Heart left ventricle (tissue), 16 donors: ENCODE measurements at regions not wholly inside any gene's neighbourhood (a gene's known extent, or its start where the extent isn't known, plus 50 kb on each side); places are given as distances from the start of the nearest gene placed in this dataset.

Experiments
- ATAC-seq, 4 donors: fragments of 200-7000 bp; cut with Tn5 transposase; one replicate each; pipeline ENCODE4 v1.9.1; 2020 to 2022; ENCODE audit warnings: moderate library complexity in 4 of 4, mild to moderate bottlenecking in 3 of 4, moderate number of reproducible peaks in 1 of 4
- DNase-seq, 5 donors: peaks; one replicate each; pipeline ENCODE4 v3.0.0-alpha.2; 2020
- H3K27ac ChIP-seq, 12 donors: fragments of 200-600 bp; sonication (generic) in 4 of 12; one replicate each; pipeline versions ENCODE4 v1.5.0 to v1.8.0; 2016 to 2022; ENCODE audit warnings: mild to moderate bottlenecking in 2 of 12
- H3K27me3 ChIP-seq, 9 donors: fragments of 200-600 bp; sonication (generic) in 2 of 9; one replicate each; pipeline versions ENCODE4 v1.5.1 to v1.8.0; 2016 to 2022; ENCODE audit warnings: mild to moderate bottlenecking in 3 of 9
- H3K36me3 ChIP-seq, 9 donors: fragments of 200-600 bp; sonication (generic) in 2 of 9; one replicate each; pipeline versions ENCODE4 v1.5.0 to v1.8.0; 2018 to 2022; ENCODE audit warnings: mild to moderate bottlenecking in 2 of 9
- H3K4me1 ChIP-seq, 12 donors: fragments of 200-600 bp; sonication (generic) in 4 of 12; one replicate each; pipeline versions ENCODE4 v1.5.0 to v1.8.0; 2016 to 2022; ENCODE audit warnings: mild to moderate bottlenecking in 3 of 12
- H3K4me3 ChIP-seq, 12 donors: fragments of 200-600 bp; sonication (generic) in 4 of 12; one replicate each; pipeline versions ENCODE4 v1.5.0 to v1.8.0; 2017 to 2022; ENCODE audit warnings: mild to moderate bottlenecking in 9 of 12, moderate library complexity in 4 of 12
- H3K9me3 ChIP-seq, 12 donors: fragments of 200-600 bp; sonication (generic) in 4 of 12; one replicate each; pipeline versions ENCODE4 v1.5.0 to v1.8.0; 2016 to 2022; ENCODE audit warnings: mild to moderate bottlenecking in 1 of 12
- CTCF ChIP-seq, 12 donors: fragments of 200-600 bp; sonication (generic) in 4 of 12; IDR thresholded peaks; one replicate each; pipeline versions ENCODE4 v1.5.0 to v1.8.0; 2018 to 2022; ENCODE audit warnings: antibody characterized with exemption in 12 of 12, mild to moderate bottlenecking in 5 of 12
- POLR2A ChIP-seq, 2 donors: fragments of 450-650 bp; IDR thresholded peaks; one replicate each; pipeline ENCODE4 v1.6.1; 2017; ENCODE audit warnings: antibody characterized with exemption in 2 of 2, mild to moderate bottlenecking in 2 of 2, moderate library complexity in 2 of 2
- WGBS, 4 donors: extraction: QIAGEN DNeasy Blood & Tissue Kit in 2 of 4; methylation state at CpG; one replicate each; pipeline versions ENCODE4 v1.1.5 to v1.1.7; 2013 to 2018; 5-methylcytosine and 5-hydroxymethylcytosine counted together
- intact Hi-C, 10 donors: fragments of 100-400 bp; cut with DNase I; formaldehyde crosslinking; loops; one replicate each; pipeline versions ENCODE4 v1.11.1 to v1.14.2; 2022
- donor health status: ischemic (EF 13 %, LVEDD 7.1; RV severe dilation, severe dysfunction).
- donor health status: healthy with polysubstance abuse.
- donor health status: DM: no; HTN: yes; CAD: no.
- donor health status: DM: no; HTN: no; CAD: no.
- donor health status: ischemic (EF 25% LVEDD 6.9; RV normal size, moderate dysfunction).
- donor health status: ischemic (EF 25% LVEDD 5.7; RV mildly dilated, moderate dysfunction).
- donor health status: healthy.
- donor health status: DM: yes; HTN: yes; CAD: no.
- donor health status: ischemic (EF 35%, LVEDD 5.7; RV mildly dilated, moderate dysfunction).
- donor health status: nonischemic (EF 11% LVEDD 7.7; RV severe dilation, severe dysfunction).
- donor health status: DM: yes; HTN: yes; CAD: no.
- donor health status: PGD.
- donor health status: ischemic (EF 29% LVEDD 5.4; RV normal size, mild dysfunction).
- donor health status: nonischemic (EF 23%, LVEDD 6.1; RV moderate dilation, normal function).

GRCh38 chr6:4322846-4323309 lies 187.5 kb upstream of the ECI2 start:
- 85 to 92% (median 89%) methylated on average over 1 of the region's 1 CpG for WGBS, 4 donors
- peak in 2 of 4 donors; percentile 81 to 89 for ATAC-seq
- Histone ChIP-seq H3K36me3 (no peaks in the 10 kb centered on the region), H3K27me3 (no peaks in the 10 kb centered on the region), H3K27ac (no peak overlapping the region), H3K4me1 (peaks cover 0 to 45% (median 24%) of the 10 kb centered on the region in 12 donors), H3K9me3 (peaks cover 0 to 3% (median 0%) of the 10 kb centered on the region in 12 donors), H3K4me3 (no peak overlapping the region)
- TF ChIP-seq POLR2A (IDR thresholded peaks at IDR 0.05) (no peak), CTCF (IDR thresholded peaks at IDR 0.05) (no peak)
- no peak for DNase-seq
- intact Hi-C loops = no loop called here

DNA sequence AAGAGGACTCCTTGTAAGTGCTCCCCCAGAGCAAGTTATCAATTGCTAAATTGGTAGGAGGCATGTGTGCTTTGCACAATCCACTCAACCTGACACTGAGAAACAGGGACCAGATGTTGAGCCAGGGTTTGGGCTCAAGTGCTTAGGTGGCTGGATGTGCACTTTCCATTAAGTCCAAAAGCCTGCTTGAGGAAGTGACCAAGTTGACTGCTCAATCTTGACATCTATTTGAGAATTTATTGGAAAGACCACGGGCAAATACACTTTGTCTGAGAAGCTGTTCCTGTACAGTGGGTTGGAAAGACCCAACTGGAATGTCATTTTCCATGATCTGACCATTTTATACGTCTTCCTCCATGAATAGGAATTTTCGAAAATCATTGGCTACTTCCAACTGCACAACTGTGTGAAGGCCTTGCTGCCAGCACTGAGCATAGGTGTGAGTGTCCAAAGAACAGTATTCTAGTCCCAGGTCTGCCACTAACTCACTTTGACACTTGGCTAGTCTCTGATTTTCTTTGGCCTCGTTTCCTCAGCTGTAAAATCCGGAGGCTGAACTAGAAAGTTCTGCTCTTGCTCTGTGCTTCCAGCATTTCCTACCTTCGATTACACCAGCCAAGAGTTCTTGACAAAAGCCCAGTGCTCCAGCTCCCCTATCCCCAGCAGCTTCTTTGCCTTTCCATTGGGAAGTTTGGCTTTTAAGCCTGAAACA lies 186.9 kb upstream of the ECI2 start:
- Histone ChIP-seq H3K9me3 (peaks cover 0 to 3% (median 0%) of the 10 kb centered on the region in 12 donors), H3K36me3 (no peaks in the 10 kb centered on the region), H3K4me3 (no peak overlapping the region), H3K27me3 (no peaks in the 10 kb centered on the region), H3K4me1 (peaks cover 0 to 51% (median 29%) of the 10 kb centered on the region in 12 donors), H3K27ac (no peak overlapping the region)
- 83 to 89% (median 86%) methylated on average over 6 of the region's 6 CpGs for WGBS, 4 donors
- ATAC-seq = no peak
- intact Hi-C loops = no loop called here
- DNase-seq = no peak
- TF ChIP-seq CTCF (IDR thresholded peaks at IDR 0.05) (no peak), POLR2A (IDR thresholded peaks at IDR 0.05) (no peak)

- no peak for TF ChIP-seq POLR2A (IDR thresholded peaks at IDR 0.05)
- no peak for TF ChIP-seq CTCF (IDR thresholded peaks at IDR 0.05)
- DNase-seq = no peak
- Histone ChIP-seq H3K27ac (peak overlapping the region in 10 of 12 donors; percentile 8 to 68 (median 52)), H3K4me3 (no peak overlapping the region), H3K27me3 (no peaks in the 10 kb centered on the region), H3K9me3 (no peaks in the 10 kb centered on the region), H3K36me3 (no peaks in the 10 kb centered on the region), H3K4me1 (peaks cover 0 to 63% (median 40%) of the 10 kb centered on the region in 12 donors)
- intact Hi-C loops = loop anchor here in 1 of 10 donors (2.0 kb wide), 1 partner anchor 30 kb away; no protein-coding TSS in a partner anchor
- 20 to 27% (median 22%) methylated on average over 1 of the region's 1 CpG for WGBS, 4 donors
- peak in 1 of 4 donors; percentile 61 for ATAC-seq
Observed at GRCh38 chr6:4320860-4321259, 185.5 kb upstream of the ECI2 start.

GRCh38 chr6:4319981-4320683 lies 184.8 kb upstream of the ECI2 start:
- Histone ChIP-seq H3K36me3 (no peaks in the 10 kb centered on the region), H3K27ac (peak overlapping the region in 11 of 12 donors; percentile 8 to 68 (median 56)), H3K9me3 (no peaks in the 10 kb centered on the region), H3K27me3 (no peaks in the 10 kb centered on the region), H3K4me1 (peaks cover 0 to 63% (median 38%) of the 10 kb centered on the region in 12 donors), H3K4me3 (no peak overlapping the region)
- TF ChIP-seq CTCF (IDR thresholded peaks at IDR 0.05) = no peak
- TF ChIP-seq POLR2A (IDR thresholded peaks at IDR 0.05) = no peak
- peak in 1 of 5 donors; percentile 31 for DNase-seq
- ATAC-seq = peak in 3 of 4 donors; percentile 21 to 65 (median 35)
- 31 to 47% (median 36%) methylated on average over 4 of the region's 4 CpGs for WGBS, 4 donors
- intact Hi-C loops = loop anchor here in 7 of 10 donors (2.0 to 10.0 kb wide), 6 partner anchors 31 to 707 kb away; partner anchors contain the start of gene CDYL (in 2 of the 7)
